HG03139 (cell line): ENCODE measurements at regions not wholly inside any gene's neighbourhood (a gene's known extent, or its start where the extent isn't known, plus 50 kb on each side); places are given as distances from the start of the nearest gene placed in this dataset.
A peak's percentile ranks its signal among the peaks of the same experiment; 100 is the strongest.

Experiments used
- ATAC-seq: cut with Tn5 transposase; IDR thresholded peaks from one replicate; pipeline ENCODE4 v1.9.1; 2021; ENCODE audit not compliant: unreplicated experiment

- no peak for ATAC-seq
These were observed 132.7 kb downstream of the RDH14 start for GRCh38 chr2:18427762-18428161.

DNA sequence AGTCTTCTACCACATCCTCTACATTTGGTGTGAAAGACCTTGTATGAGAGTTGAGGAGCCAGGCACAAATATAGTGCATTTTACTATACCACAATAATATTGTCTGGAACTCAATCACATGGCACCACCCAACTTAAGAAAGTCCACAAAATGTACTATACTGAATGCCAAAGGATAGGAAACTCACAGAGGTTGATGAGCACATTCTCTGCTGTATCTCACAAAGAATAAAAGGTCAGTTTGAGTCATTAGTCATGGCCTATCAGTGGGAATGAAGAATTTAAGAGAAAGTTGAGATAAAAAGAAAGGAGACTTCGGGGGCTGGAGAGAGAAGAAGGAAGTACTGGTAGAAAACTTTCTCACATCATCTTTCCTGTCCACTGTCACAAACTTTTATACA, 134.3 kb downstream of the RDH14 start:
- no peak for ATAC-seq

DNA sequence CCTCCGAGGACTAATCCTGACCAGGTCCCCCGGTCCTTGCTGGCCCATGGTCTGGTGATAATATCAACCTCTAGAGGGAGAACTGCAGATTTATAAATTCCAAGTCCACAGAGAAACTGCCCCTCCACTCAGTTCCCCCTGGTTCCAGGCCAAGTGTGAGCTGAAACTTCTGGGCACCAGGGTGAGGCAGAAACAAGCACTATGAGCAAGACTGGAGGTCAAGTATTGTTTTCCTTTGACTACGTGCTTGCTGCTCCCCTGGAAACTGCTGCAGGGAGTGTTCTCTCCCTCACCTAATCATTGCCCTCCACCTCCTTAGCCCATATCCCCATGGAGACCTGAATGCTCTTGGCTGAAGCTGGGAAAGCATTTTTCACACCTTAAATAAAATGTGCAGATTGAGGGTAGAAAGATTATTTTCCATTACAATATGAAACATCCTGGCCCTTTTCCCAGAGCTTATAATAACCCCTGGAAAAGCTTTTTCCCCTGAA, 135.2 kb downstream of the RDH14 start:
- no peak for ATAC-seq

DNA sequence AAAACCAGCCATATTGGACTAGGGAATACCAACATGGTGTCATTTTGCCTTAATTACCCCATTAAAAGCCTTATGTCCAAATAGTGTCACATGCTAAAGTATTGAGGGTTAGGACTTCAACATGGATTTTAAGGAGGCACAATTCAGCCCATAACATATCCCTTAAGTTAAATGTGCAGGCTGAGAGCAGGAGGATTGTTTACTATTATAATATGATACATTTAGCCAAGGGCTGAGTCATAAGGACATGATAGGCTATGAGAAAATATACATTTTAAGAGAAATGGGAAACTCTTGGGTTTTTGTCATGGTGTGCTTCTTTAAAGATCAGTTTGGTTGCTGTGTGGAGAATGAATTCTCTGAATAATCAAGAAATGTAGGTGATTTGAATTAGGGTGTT, 136.8 kb downstream of the RDH14 start:
- ATAC-seq: no peak

- ATAC-seq: no peak
These were observed 137.9 kb downstream of the RDH14 start for GRCh38 chr2:18422432-18423165.

DNA sequence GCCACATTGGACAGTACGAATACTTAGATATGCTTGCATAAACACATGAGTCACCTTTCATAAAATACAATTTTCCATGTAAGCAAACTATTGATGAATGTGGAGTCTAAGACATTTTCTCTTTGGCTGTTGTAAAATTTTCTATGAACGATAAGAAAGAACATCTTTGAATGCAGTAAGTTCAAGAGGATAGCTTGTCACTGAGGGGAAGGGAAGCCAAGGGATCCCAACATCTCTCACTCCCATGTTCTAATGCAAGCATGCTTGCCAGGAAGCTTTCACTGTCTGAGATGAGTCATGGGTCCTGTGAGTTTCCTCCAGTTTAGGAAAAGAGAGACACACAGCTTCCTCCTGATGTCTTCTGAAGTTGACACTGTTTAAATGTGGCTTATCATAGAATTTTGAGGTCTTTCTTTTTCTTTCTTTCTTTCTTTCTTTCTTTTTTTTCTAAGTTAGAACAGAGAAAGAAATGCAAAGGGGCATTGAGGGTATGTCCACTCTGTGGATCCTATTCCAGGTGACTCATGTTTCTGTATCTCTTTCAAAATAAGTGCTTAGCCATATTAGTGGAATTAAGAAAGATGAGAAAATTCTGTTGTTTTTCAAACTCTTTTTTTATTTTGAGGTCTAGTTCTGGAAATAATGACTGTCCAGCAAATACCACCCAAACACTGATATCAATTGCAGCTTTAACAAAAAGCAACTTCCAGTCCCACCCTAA, 146.6 kb downstream of the RDH14 start:
- ATAC-seq: no peak

- no peak for ATAC-seq
These were observed 147.3 kb downstream of the RDH14 start for GRCh38 chr2:18412980-18413675.

DNA sequence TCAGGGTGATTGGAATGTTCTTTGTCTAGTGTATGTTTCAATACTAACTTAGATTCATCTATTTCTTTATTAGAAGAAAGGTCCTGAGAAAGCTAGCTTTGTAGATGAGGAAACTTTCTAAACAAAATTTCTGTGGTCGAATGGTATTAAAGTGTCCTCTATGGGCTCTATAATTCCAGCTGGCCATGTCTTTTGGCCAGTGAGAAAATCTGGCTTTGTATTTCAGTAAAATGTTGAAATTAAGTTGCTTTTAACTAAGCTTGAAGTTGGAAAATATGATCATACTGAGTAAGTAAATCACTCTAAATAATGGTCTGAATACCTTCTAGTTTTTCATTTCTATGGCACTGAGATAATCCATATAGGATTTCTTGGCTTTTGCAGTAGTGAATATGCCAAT, 148.8 kb downstream of the RDH14 start:
- ATAC-seq: no peak

GRCh38 chr2:18410543-18410942, 149.9 kb downstream of the RDH14 start:
- ATAC-seq: no peak

DNA sequence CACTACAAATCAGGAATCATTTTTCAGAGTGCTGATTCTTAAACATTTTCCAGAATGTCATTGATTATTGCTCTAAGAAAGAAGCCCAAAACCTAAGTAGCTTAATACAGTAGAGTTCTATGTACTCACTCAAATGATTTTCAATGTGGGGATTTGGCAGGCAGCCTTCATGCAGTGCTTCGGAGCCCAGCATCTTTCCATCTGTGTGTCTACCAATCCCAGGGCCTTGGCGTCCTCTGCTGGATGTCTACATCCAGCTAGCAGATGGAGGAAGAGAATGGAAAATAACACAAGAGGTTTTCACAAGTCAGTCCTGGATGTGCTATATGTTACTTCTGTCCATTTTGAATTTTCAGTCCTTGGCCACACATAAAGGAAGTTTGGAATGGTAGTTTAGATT, 151.8 kb downstream of the RDH14 start:
- ATAC-seq: no peak

DNA sequence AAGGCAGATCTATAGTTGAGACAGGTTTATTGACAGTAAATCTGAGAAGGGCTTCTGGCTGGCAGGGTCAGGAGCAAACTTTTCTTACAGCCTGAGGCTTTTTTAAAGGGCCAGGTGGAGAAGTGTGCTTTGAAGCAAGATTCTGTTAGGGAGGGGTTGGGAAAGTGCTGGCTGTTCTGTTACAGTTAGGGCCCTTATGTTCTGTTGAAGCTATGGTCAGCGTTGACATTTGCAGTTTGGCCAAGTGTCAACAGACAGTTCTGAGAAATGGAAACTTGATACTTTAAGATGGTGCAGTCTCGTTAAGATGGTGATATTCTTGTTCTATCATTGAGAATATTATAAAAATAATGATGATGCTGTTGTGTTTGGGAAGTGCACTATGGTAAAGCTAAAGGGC, 154.2 kb downstream of the RDH14 start:
- no peak for ATAC-seq

DNA sequence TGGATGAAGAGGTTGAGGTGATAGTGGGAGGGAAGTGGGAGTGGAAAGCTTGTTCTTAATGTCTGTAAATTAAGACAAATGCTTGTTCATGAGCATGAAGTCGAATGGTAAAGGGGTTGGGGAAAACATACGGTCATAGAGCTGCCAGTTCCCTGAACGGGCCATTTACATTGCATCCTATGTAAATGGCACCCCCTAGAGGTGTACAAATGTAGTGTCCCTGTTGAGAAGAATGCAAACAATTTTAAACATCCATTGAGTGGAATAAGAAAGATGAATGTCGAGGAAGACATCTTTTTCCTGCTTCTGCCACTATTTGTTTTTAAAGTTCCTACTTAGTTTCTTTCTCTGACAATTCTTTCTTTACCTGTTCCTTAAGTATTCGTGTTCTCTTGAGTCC, 155.7 kb downstream of the RDH14 start:
- ATAC-seq: no peak

DNA sequence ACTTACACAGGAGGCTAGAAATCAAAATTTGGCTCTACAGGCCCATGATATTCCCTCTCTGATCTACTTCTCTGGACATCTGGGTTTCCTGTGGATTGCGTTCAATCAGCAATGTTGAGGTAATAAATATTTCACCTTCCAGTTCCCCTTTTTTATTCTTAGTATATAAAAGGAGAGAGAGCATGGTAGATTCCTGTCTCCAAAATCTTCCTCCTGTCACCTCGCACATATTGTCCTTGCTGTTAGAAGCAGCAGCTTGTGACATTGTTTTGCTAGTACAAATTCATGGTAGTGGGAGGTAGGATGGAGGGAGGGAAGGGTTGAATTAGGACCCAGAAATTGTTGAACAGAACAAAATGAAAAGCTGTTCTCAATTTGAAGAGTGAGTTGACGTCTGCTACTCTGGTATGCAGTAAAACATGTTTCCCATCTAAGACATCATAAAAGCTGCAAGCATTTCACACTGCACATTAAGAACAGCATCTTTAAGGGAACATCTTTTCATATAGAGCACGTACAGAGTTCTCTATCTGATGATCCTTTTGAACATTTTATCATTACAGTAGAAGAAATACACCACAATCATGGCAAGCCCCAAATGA, 156.4 kb downstream of the RDH14 start:
- no peak for ATAC-seq

- ATAC-seq: no peak
These were observed 157.6 kb downstream of the RDH14 start for GRCh38 chr2:18402831-18403230.

- ATAC-seq: no peak
These were observed 159.0 kb downstream of the RDH14 start for GRCh38 chr2:18401471-18401870.

DNA sequence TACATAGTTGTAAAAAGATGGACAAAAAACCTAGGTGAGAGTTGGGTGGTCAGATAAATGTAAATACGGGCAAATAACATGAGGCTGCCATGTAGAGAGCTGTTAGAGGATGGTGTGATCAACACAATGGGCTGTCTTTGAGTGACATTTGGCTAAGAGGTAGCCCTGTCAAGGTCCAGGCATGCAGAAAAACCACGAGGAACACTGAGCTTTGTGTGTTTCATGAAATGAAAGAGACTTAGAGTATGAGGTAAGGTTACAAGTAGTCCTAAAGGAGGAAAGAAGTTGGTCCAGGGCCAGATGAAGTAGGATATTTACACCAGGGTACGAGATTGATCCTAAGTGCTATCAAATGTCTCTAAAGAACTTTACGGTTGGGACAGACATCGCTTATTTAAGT, 160.9 kb downstream of the RDH14 start:
- ATAC-seq: no peak

GRCh38 chr2:18398833-18399232, 161.6 kb downstream of the RDH14 start:
- ATAC-seq: no peak

DNA sequence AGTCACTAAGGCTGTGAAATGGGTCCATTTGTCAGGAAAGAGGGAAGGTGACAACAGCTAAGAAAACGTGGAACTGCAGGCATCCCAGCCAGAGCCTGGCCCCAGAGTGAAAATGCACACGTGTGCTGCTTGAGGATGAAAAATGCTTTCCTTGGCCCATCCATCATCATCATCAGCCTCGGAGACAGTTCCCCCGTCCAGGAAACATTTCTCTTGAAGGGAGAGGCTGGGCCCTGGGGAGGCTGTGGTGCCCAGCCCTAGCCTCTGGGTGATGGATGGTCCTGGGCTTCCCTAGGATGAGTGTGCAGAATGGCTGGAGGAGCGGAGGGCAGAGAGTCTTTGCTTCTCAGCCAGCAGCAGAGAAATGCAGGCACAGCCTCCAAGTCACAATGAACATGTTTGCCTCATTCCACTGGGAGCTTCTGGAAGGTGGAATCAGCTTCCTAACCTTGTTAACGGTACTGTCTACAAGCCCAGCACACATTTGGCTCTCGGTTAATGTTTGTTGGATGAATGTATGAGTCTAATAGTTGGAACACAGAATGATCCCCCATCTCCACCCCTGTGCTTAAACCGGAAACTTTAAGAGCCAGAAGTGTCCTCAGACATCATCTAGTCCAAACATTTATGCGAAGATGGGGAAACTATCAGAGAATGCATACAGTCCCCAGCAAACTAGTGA, 164.0 kb downstream of the RDH14 start:
- no peak for ATAC-seq

- no peak for ATAC-seq
These were observed 164.9 kb downstream of the RDH14 start for GRCh38 chr2:18395555-18395954.

DNA sequence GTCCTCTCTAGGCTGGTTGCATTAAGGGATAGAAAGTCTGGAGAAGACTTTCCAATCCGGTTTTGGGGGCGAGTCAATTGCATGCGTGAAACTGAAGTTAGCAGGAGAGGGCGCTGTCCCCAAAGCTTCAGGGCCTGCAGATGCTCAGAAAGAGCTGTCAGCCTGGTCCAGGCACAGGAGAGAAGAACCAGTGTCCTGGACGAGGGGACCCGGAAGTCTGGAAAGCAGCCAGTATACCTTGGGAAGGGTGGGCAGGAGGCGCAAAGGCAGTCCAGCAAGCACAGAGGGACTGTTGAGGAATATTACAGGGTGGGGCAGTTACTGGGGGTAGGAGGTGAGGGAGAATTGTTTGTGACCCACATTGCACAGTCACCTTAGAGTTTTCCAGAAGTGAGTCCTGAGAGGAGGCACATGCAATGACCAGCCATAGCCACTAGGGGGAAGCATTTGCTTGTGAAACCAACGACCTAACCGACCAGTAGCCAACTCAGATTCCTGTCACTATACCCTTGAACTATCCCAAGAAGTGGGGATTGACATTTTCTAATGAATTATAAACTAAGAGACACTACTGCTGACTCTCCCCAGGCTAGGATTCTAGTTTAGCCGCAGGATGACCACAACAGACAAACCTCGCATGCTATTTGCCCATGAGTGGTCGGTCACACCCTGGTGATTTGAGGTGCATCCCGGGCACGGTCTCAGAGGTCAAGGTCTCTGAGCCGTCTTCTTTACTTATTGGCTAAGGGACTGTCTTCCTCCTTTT, 172.8 kb downstream of the RDH14 start:
- ATAC-seq: peak; percentile 82
